Peyer's patch (tissue), 4 donors: ENCODE measurements at regions not wholly inside any gene's neighbourhood (a gene's known extent, or its start where the extent isn't known, plus 50 kb on each side); places are given as distances from the start of the nearest gene placed in this dataset.

Experiments used
- DNase-seq, 3 donors: peaks; one replicate each; pipeline ENCODE4 v3.0.0-alpha.2; 2017 to 2019
- H3K27ac ChIP-seq, 4 donors: fragments of 200-600 bp; sonication (generic); one replicate each; pipeline ENCODE4 v1.5.1; 2016 to 2019
- H3K27me3 ChIP-seq, 2 donors: fragments of 200-600 bp; sonication (generic); one replicate each; pipeline ENCODE4 v1.5.1; 2019
- H3K36me3 ChIP-seq, 3 donors: fragments of 200-600 bp; sonication (generic); one replicate each; pipeline ENCODE4 v1.5.1; 2016 to 2019
- H3K4me1 ChIP-seq, 4 donors: fragments of 200-600 bp; sonication (generic); one replicate each; pipeline ENCODE4 v1.5.1; 2016 to 2019
- H3K4me3 ChIP-seq, 4 donors: fragments of 200-600 bp; sonication (generic); 1 replicate in 3 of 4; 2 replicates in 1 of 4; pipeline ENCODE4 v1.5.1; 2016 to 2019; ENCODE audit warnings: mild to moderate bottlenecking in 1 of 4
- H3K9me3 ChIP-seq, 4 donors: fragments of 200-600 bp; sonication (generic); one replicate each; pipeline ENCODE4 v1.5.1; 2016 to 2019; ENCODE audit warnings: mild to moderate bottlenecking in 1 of 4
- POLR2A ChIP-seq, 2 donors: fragments of 450-650 bp; IDR thresholded peaks; one replicate each; pipeline ENCODE4 v1.5.1; 2017; ENCODE audit warnings: antibody characterized with exemption in 2 of 2, mild to moderate bottlenecking in 2 of 2, moderate library complexity in 2 of 2
- TF ChIP-seq, protein P1 (sequence below), 6 experiments: fragments of 450-650 bp in 4 of 6; fragments of 200-600 bp in 2 of 6; sonication (generic) in 1 of 6; IDR thresholded peaks; one replicate each; pipeline ENCODE4 v1.5.1; 2017 to 2019; ENCODE audit warnings: antibody characterized with exemption in 6 of 6, mild to moderate bottlenecking in 3 of 6, moderate library complexity in 1 of 6

DNA sequence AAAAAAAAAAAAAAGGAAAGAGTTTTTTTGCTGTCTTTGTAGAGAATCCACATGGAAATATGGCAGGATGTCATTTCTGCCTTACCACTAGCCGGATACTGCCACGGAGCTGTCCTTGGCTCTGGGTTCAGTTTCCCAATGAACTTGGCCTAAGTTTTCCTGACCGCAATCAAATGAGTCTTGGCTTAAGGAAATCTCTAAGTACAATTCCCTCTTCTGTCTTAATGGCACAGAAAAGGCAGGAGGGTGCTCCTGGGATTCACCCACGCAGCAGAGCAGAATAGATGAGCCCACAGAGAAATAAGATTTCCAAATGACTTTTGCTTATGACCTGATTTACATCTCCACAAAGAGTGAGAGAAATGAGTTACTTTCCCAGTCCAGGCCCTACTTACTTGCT is 284.0 kb upstream of the VLDLR start:
- no peaks in the 10 kb centered on the region for H3K36me3 ChIP-seq
- TF ChIP-seq, protein P1, sequence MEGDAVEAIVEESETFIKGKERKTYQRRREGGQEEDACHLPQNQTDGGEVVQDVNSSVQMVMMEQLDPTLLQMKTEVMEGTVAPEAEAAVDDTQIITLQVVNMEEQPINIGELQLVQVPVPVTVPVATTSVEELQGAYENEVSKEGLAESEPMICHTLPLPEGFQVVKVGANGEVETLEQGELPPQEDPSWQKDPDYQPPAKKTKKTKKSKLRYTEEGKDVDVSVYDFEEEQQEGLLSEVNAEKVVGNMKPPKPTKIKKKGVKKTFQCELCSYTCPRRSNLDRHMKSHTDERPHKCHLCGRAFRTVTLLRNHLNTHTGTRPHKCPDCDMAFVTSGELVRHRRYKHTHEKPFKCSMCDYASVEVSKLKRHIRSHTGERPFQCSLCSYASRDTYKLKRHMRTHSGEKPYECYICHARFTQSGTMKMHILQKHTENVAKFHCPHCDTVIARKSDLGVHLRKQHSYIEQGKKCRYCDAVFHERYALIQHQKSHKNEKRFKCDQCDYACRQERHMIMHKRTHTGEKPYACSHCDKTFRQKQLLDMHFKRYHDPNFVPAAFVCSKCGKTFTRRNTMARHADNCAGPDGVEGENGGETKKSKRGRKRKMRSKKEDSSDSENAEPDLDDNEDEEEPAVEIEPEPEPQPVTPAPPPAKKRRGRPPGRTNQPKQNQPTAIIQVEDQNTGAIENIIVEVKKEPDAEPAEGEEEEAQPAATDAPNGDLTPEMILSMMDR (IDR thresholded peaks at IDR 0.05), result no peak
- no peak for TF ChIP-seq POLR2A (IDR thresholded peaks at IDR 0.05)
- no peaks in the 10 kb centered on the region for H3K4me1 ChIP-seq
- no peaks in the 10 kb centered on the region for H3K9me3 ChIP-seq
- H3K27me3 ChIP-seq, result no peaks in the 10 kb centered on the region
- H3K4me3 ChIP-seq, result no peak overlapping the region
- H3K27ac ChIP-seq, result no peak overlapping the region
- no peak for DNase-seq

DNA sequence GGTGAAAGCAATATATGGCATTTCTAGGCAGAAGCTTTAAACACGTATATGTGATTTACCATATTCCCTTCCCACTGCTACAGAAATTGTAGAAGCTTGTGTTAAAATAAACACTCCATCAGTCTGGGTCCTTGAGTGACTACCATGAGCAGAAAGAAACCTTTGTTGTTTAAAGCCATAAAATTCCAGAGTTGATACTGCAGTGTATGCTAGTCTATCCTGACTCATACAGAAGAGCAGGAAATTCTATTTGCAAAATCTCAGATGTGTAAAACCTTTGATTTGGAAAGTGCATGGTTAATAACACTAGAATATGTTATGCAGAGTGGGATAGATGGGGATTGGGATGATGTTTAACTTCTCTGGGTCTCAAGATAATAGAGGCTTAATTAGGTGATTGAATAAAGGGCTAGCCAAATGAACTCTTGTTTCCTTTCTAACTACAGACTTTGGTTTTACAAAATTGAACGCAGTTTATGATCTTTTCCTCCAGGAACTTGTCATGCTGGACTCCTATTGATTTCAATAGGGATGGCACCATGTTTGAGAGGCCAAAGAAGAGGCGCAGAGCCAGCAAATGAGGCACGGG is 282.7 kb upstream of the VLDLR start:
- Histone ChIP-seq H3K27ac (no peak overlapping the region), H3K9me3 (no peaks in the 10 kb centered on the region), H3K4me1 (no peaks in the 10 kb centered on the region), H3K4me3 (no peak overlapping the region), H3K27me3 (no peaks in the 10 kb centered on the region), H3K36me3 (no peaks in the 10 kb centered on the region)
- DNase-seq, result no peak
- no peak for TF ChIP-seq POLR2A (IDR thresholded peaks at IDR 0.05)
- TF ChIP-seq, protein P1 (IDR thresholded peaks at IDR 0.05), result no peak

DNA sequence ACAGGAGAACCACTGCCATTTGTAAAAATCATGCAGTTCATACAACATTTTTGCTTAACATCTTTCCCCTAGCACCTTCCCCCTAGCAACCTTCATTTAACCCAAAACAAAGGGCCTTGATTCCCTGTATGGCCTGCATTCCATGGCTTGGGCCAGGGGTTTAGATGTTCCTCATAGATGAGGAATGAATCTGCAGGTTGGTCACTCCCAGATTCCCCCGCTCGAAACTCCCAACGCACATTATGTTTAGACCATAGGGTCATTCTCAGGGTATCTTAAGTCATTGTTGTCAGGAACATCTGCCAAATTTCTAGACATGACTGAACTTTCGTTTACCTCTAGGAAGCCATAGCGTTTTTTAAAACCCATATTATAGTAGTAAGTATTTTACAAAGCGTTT is 282.2 kb upstream of the VLDLR start:
- no peak overlapping the region for H3K27ac ChIP-seq
- no peak for DNase-seq
- TF ChIP-seq, protein P1 (IDR thresholded peaks at IDR 0.05), result no peak
- no peak for TF ChIP-seq POLR2A (IDR thresholded peaks at IDR 0.05)

DNA sequence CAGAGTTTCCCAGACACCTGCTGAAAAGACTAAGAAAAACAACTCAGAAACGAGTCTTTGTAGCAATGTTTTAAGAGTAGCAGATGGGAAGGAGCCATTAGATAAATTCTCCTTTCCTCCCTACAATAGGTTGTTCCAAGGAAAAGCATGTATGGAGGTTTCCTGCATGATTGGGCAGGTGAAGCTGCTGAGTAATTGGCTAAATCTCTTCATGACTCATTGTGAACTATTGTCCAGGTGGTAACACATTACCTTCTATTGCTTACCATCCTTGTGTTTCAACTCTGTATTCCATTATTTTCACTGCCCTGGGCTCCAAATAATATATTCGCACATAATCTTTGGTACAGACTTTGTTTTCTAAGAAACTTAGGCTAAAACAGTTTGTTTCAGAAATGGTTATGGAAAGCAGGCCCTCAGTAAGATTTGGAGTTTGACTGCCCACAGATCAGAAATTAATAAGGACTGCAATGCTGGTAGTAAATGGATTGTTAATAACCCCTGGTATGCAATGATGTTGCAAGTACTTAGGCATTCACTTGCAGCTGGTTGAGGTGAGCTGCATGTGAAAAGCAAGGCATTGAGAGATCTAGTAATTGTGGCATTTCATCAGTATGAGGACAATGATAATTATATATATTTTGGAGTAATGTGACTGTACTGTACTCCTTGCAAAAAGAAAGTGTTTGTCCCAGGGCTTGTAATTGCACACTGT is 281.4 kb upstream of the VLDLR start:
- TF ChIP-seq POLR2A (IDR thresholded peaks at IDR 0.05), result no peak
- TF ChIP-seq, protein P1 (IDR thresholded peaks at IDR 0.05), result no peak
- Histone ChIP-seq H3K27ac (no peak overlapping the region), H3K9me3 (no peaks in the 10 kb centered on the region), H3K36me3 (no peaks in the 10 kb centered on the region), H3K27me3 (no peaks in the 10 kb centered on the region), H3K4me1 (no peaks in the 10 kb centered on the region), H3K4me3 (no peak overlapping the region)
- no peak for DNase-seq

More for the DNA sequence above, 282.2 kb upstream of the VLDLR start:
- Histone ChIP-seq H3K36me3 (no peaks in the 10 kb centered on the region), H3K27me3 (no peaks in the 10 kb centered on the region), H3K4me3 (no peak overlapping the region), H3K9me3 (no peaks in the 10 kb centered on the region), H3K4me1 (no peaks in the 10 kb centered on the region)

DNA sequence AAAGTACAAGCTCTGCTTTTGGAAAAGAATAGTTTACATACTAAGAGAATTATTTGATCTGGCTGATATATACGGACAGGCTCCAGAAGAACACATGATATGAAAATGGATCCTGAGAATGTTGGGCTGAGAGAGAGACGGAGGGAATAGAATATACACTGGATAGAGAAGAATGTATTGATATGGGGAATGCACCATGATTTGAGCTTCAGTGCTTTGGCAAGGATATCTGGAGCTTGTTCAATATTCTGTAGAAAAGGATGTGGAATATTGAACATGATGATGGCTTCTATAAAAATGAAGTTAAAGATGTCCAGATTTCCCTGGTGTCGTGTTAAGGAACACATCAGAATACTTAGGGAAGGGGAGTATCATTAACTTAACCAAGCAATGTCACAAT is 280.5 kb upstream of the VLDLR start:
- Histone ChIP-seq H3K36me3 (no peaks in the 10 kb centered on the region), H3K4me3 (no peak overlapping the region), H3K27me3 (no peaks in the 10 kb centered on the region), H3K9me3 (no peaks in the 10 kb centered on the region), H3K4me1 (no peaks in the 10 kb centered on the region), H3K27ac (no peak overlapping the region)
- DNase-seq, result no peak
- TF ChIP-seq POLR2A (IDR thresholded peaks at IDR 0.05), result no peak
- TF ChIP-seq, protein P1 (IDR thresholded peaks at IDR 0.05), result no peak
